ENCODE measurements at regions not wholly inside any gene's neighbourhood (a gene's known extent, or its start where the extent isn't known, plus 50 kb on each side); places are given as distances from the start of the nearest gene placed in this dataset.
"Not testable (repeated sequence)": the region's sequence is repeated elsewhere in the genome, so short reads cannot be mapped to it uniquely, and the experiment has no call there.

GRCh38 chr4:33825685-33826084 lies 2418.6 kb downstream of the ARAP2 start:
- no peak for ATAC-seq
- Mint-ChIP-seq H3K36me3 (no peaks in the 10 kb centered on the region), H3K9me3 (peaks cover 5 to 11% of the 10 kb centered on the region in 2 donors), H3K27ac (no peak overlapping the region)
- DNase-seq (ENCODE audit: low spot score in 2 of 2) = no peak

DNA sequence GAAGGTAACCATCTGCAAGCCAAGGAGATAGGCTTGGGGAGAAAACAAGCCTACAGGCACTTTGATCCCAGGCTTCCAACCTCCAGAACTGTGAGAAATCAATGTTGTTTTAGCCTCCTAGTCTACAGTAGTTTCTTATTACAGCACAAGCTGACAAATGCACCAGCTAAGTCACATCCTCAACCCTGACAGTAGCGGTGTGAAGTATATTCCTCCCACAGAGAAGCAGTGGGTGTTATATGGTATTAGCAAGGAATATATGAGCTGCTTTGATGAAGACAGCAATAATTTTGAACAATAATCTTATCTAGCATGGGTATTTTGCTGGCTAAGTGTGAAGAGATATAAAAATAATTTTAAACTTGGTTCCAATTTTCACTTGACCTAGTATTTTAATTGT lies 2415.0 kb downstream of the ARAP2 start:
- H3K36me3 Mint-ChIP-seq; DNase-seq (ENCODE audit: low spot score in 2 of 2); ATAC-seq; H3K27ac Mint-ChIP-seq: not testable (repeated sequence)
- peaks cover 10 to 11% of the 10 kb centered on the region in 2 donors for H3K9me3 Mint-ChIP-seq

- Mint-ChIP-seq H3K9me3 (peaks cover 0 to 11% of the 10 kb centered on the region in 2 donors), H3K36me3 (peaks cover 0 to 4% of the 10 kb centered on the region in 2 donors), H3K27ac (no peak overlapping the region)
- ATAC-seq (no peak), DNase-seq (ENCODE audit: low spot score in 2 of 2) (no peak)
Measured at GRCh38 chr4:33831442-33832066, 2412.8 kb downstream of the ARAP2 start.

GRCh38 chr4:33835764-33836163 lies 2408.6 kb downstream of the ARAP2 start:
- H3K9me3 Mint-ChIP-seq = peaks cover 3 to 11% of the 10 kb centered on the region in 2 donors
- H3K27ac Mint-ChIP-seq; ATAC-seq; H3K36me3 Mint-ChIP-seq; DNase-seq (ENCODE audit: low spot score in 2 of 2): not testable (repeated sequence)

GRCh38 chr4:33837043-33837838 lies 2407.1 kb downstream of the ARAP2 start:
- DNase-seq (ENCODE audit: low spot score in 2 of 2) = no peak
- Mint-ChIP-seq H3K9me3 (peaks cover 3 to 4% of the 10 kb centered on the region in 2 donors), H3K36me3 (no peaks in the 10 kb centered on the region), H3K27ac (no peak overlapping the region)
- ATAC-seq = no peak

DNA sequence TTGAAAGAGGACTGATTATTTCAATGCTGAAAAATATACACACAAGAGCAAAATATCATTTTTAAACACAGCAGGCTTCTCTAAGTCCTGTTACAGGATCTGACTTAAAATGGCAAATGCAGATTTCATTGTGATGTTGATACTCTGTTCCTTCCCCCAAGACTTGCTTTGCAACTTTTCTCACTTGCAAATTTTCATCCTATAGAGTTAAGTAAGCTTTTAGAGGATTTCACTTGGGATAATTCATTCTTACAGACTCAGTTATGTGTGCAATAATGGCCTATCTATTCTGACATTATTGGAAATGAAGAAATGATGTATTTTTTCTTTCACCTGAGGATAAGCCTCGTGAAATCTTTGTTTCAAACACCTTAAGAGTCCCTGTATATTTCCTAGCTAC lies 2403.2 kb downstream of the ARAP2 start:
- no peak for DNase-seq (ENCODE audit: low spot score in 2 of 2)
- H3K9me3 Mint-ChIP-seq = peaks cover 0 to 6% of the 10 kb centered on the region in 2 donors
- no peak overlapping the region for H3K27ac Mint-ChIP-seq
- ATAC-seq = no peak
- H3K36me3 Mint-ChIP-seq = peaks cover 0 to 5% of the 10 kb centered on the region in 2 donors

- Mint-ChIP-seq H3K36me3 (peaks cover 6 to 8% of the 10 kb centered on the region in 2 donors), H3K9me3 (peaks cover 12 to 30% of the 10 kb centered on the region in 2 donors), H3K27ac (no peak overlapping the region)
- DNase-seq (ENCODE audit: low spot score in 2 of 2) = no peak
- no peak for ATAC-seq
Measured at GRCh38 chr4:33850371-33850902, 2393.9 kb downstream of the ARAP2 start.

DNA sequence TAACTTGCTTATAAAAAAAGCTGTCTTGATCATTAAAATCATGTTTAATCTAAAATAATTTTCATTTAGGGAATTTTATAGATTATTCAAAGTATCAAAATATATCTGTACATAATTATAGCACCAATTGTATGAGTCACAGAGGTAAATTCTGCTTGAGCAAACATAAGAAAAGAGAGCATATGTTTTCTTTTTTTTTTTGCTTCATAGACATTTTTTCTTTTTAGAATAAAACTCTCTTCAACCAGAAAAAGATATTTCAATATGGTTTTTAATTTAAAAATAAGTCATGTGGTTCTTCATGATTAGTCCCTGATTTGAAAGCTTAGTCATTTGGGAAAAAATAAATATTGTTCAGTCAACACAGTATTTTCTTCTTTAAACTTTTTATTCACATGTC lies 2390.6 kb downstream of the ARAP2 start:
- ATAC-seq; DNase-seq (ENCODE audit: low spot score in 2 of 2); H3K36me3 Mint-ChIP-seq; H3K27ac Mint-ChIP-seq: not testable (repeated sequence)
- H3K9me3 Mint-ChIP-seq = peaks cover 9 to 18% of the 10 kb centered on the region in 2 donors

DNA sequence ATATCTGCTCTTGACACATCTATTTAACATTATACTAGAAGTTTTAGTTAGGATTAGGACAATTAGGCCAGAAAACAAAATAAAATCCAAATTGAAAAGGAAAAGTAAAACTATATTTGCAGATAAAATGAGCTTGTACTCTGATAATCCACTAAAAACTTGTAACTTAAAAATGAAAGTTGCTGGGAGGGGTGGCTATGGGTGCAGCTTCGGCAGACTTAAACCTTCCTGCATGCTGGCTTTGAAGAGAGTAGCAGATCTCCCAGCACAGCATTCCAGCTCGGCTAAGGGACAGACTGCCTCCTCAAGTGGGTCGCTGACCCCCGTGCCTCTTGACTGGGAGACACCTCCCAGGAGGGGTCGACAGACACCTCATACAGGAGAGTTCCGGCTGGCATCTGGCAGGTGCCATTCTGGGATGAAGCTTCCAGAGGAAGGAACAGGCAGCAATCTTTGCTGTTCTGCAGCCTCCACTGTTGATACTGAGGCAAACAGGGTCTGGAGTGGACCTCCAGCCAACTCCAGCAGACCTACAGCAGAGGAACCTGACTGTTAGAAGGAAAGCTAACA lies 2379.9 kb downstream of the ARAP2 start:
- Mint-ChIP-seq H3K27ac (no peak overlapping the region), H3K9me3 (peaks cover 28 to 33% of the 10 kb centered on the region in 2 donors), H3K36me3 (peaks cover 8 to 10% of the 10 kb centered on the region in 2 donors)
- DNase-seq (ENCODE audit: low spot score in 2 of 2) (no peak), ATAC-seq (no peak)

GRCh38 chr4:33873791-33874190 lies 2370.5 kb downstream of the ARAP2 start:
- no peak for ATAC-seq

GRCh38 chr4:33878710-33879109 lies 2365.6 kb downstream of the ARAP2 start:
- Mint-ChIP-seq H3K27ac (no peak overlapping the region), H3K9me3 (peaks cover 15 to 21% of the 10 kb centered on the region in 2 donors), H3K36me3 (no peaks in the 10 kb centered on the region)
- DNase-seq (ENCODE audit: low spot score in 2 of 2) (no peak), ATAC-seq (no peak)

More at GRCh38 chr4:33873791-33874190, 2370.5 kb downstream of the ARAP2 start:
- DNase-seq (ENCODE audit: low spot score in 2 of 2) = no peak
- H3K9me3 Mint-ChIP-seq = peaks cover 19 to 20% of the 10 kb centered on the region in 2 donors
- H3K27ac Mint-ChIP-seq = no peak overlapping the region
- no peaks in the 10 kb centered on the region for H3K36me3 Mint-ChIP-seq

GRCh38 chr4:33881176-33881575 lies 2363.1 kb downstream of the ARAP2 start:
- Mint-ChIP-seq H3K27ac (no peak overlapping the region), H3K36me3 (no peaks in the 10 kb centered on the region), H3K9me3 (peaks cover 15 to 16% of the 10 kb centered on the region in 2 donors)
- DNase-seq (ENCODE audit: low spot score in 2 of 2) (no peak), ATAC-seq (no peak)

- no peaks in the 10 kb centered on the region for H3K36me3 Mint-ChIP-seq
- ATAC-seq = no peak
- DNase-seq (ENCODE audit: low spot score in 2 of 2) = no peak
- no peak overlapping the region for H3K27ac Mint-ChIP-seq
- peaks cover 7 to 18% of the 10 kb centered on the region in 2 donors for H3K9me3 Mint-ChIP-seq
Measured at GRCh38 chr4:33882246-33882990, 2361.9 kb downstream of the ARAP2 start.

- H3K36me3 Mint-ChIP-seq = no peaks in the 10 kb centered on the region
- DNase-seq (ENCODE audit: low spot score in 2 of 2) (no peak), ATAC-seq (no peak)
- H3K9me3 Mint-ChIP-seq = peaks cover 9 to 22% of the 10 kb centered on the region in 2 donors
- no peak overlapping the region for H3K27ac Mint-ChIP-seq
Measured at GRCh38 chr4:33883111-33883510, 2361.2 kb downstream of the ARAP2 start.

DNA sequence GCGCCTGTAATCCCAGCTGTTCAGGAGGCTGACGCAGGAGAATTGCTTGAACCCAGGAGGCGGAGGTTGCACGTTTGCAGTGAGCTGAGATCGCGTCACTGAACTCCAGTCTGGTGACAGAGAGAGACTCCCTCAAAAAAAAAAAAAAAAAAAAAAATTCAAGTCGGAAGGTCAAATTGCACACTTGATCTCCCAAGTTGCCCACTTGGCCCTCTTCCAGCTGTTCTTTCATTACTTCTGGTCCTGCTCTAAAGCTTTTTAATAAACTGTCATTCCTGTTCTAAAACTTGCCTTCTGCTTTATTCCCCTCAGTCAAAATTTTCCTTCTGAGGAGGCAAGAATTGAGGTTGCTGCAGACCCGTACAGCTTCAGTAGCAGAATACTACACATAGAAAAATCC lies 2358.0 kb downstream of the ARAP2 start:
- no peak for ATAC-seq
- Mint-ChIP-seq H3K36me3 (no peaks in the 10 kb centered on the region), H3K9me3 (peaks cover 8 to 20% of the 10 kb centered on the region in 2 donors), H3K27ac (no peak overlapping the region)
- no peak for DNase-seq (ENCODE audit: low spot score in 2 of 2)

GRCh38 chr4:33890841-33891240 lies 2353.5 kb downstream of the ARAP2 start:
- DNase-seq (ENCODE audit: low spot score in 2 of 2) = no peak
- Mint-ChIP-seq H3K36me3 (no peaks in the 10 kb centered on the region), H3K9me3 (peaks cover 10 to 17% of the 10 kb centered on the region in 2 donors), H3K27ac (no peak overlapping the region)
- ATAC-seq = no peak

All from activated naive CD4-positive, alpha-beta T cell treated with anti-CD3 and anti-CD28 coated beads, Interleukin-2, amount 50 U/mL, for 72 hours (primary cell).